ENCODE measurements at regions not wholly inside any gene's neighbourhood (a gene's known extent, or its start where the extent isn't known, plus 50 kb on each side); places are given as distances from the start of the nearest gene placed in this dataset.

GRCh38 chr1:29830916-29831315 lies 594.6 kb downstream of the PTPRU start:
- no peak for DNase-seq
- CTCF ChIA-PET = no interaction called here
- no peaks in the 10 kb centered on the region for H3K27me3 Mint-ChIP-seq

GRCh38 chr1:29830383-29830782 lies 594.1 kb downstream of the PTPRU start:
- no peaks in the 10 kb centered on the region for H3K4me1 Mint-ChIP-seq
- no peaks in the 10 kb centered on the region for H3K27me3 Mint-ChIP-seq
- H3K9me3 Mint-ChIP-seq = no peaks in the 10 kb centered on the region
- no peak overlapping the region for H3K4me3 Mint-ChIP-seq
- no peak overlapping the region for H3K27ac Mint-ChIP-seq
- H3K36me3 Mint-ChIP-seq (ENCODE audit: low read depth) = no peaks in the 10 kb centered on the region
- CTCF ChIA-PET = no interaction called here
- peak; percentile 7 for DNase-seq
- POLR2A ChIA-PET = no interaction called here

More at GRCh38 chr1:29830916-29831315, 594.6 kb downstream of the PTPRU start:
- H3K4me1 Mint-ChIP-seq = no peaks in the 10 kb centered on the region
- no peak overlapping the region for H3K27ac Mint-ChIP-seq
- POLR2A ChIA-PET = no interaction called here
- H3K36me3 Mint-ChIP-seq (ENCODE audit: low read depth) = no peaks in the 10 kb centered on the region
- H3K4me3 Mint-ChIP-seq = no peak overlapping the region
- no peaks in the 10 kb centered on the region for H3K9me3 Mint-ChIP-seq

- DNase-seq = peak; percentile 12
- Mint-ChIP-seq H3K27me3 (no peaks in the 10 kb centered on the region), H3K4me3 (no peak overlapping the region), H3K9me3 (no peaks in the 10 kb centered on the region), H3K27ac (no peak overlapping the region), H3K36me3 (ENCODE audit: low read depth) (no peaks in the 10 kb centered on the region), H3K4me1 (no peaks in the 10 kb centered on the region)
- ChIA-PET POLR2A (no interaction called here), CTCF (no interaction called here)
These were observed 593.4 kb downstream of the PTPRU start for GRCh38 chr1:29829448-29830344.

GRCh38 chr1:29828526-29829447 lies 592.5 kb downstream of the PTPRU start:
- POLR2A ChIA-PET = no interaction called here
- Mint-ChIP-seq H3K4me3 (no peak overlapping the region), H3K9me3 (no peaks in the 10 kb centered on the region), H3K27ac (no peak overlapping the region), H3K4me1 (no peaks in the 10 kb centered on the region), H3K27me3 (no peaks in the 10 kb centered on the region), H3K36me3 (ENCODE audit: low read depth) (no peaks in the 10 kb centered on the region)
- CTCF ChIA-PET = no interaction called here
- peak; percentile 11 for DNase-seq

GRCh38 chr1:29827801-29828525 lies 591.6 kb downstream of the PTPRU start:
- H3K9me3 Mint-ChIP-seq = no peaks in the 10 kb centered on the region
- no peak overlapping the region for H3K27ac Mint-ChIP-seq
- DNase-seq = peak; percentile 6
- POLR2A ChIA-PET = no interaction called here
- CTCF ChIA-PET = no interaction called here
- no peaks in the 10 kb centered on the region for H3K4me1 Mint-ChIP-seq
- no peaks in the 10 kb centered on the region for H3K27me3 Mint-ChIP-seq
- no peaks in the 10 kb centered on the region for H3K36me3 Mint-ChIP-seq (ENCODE audit: low read depth)
- H3K4me3 Mint-ChIP-seq = no peak overlapping the region

GRCh38 chr1:29827237-29827750 lies 591.0 kb downstream of the PTPRU start:
- Mint-ChIP-seq H3K9me3 (no peaks in the 10 kb centered on the region), H3K36me3 (ENCODE audit: low read depth) (no peaks in the 10 kb centered on the region), H3K27me3 (no peaks in the 10 kb centered on the region), H3K4me3 (no peak overlapping the region), H3K27ac (no peak overlapping the region), H3K4me1 (no peaks in the 10 kb centered on the region)
- CTCF ChIA-PET = no interaction called here
- POLR2A ChIA-PET = no interaction called here
- DNase-seq = no peak

GRCh38 chr1:29826646-29827045 lies 590.3 kb downstream of the PTPRU start:
- DNase-seq = peak; percentile 1
- CTCF ChIA-PET = no interaction called here
- Mint-ChIP-seq H3K4me1 (no peaks in the 10 kb centered on the region), H3K9me3 (no peaks in the 10 kb centered on the region), H3K4me3 (no peak overlapping the region), H3K27me3 (no peaks in the 10 kb centered on the region), H3K36me3 (ENCODE audit: low read depth) (no peaks in the 10 kb centered on the region), H3K27ac (no peak overlapping the region)
- POLR2A ChIA-PET = no interaction called here

GRCh38 chr1:29825941-29826415 lies 589.7 kb downstream of the PTPRU start:
- Mint-ChIP-seq H3K36me3 (ENCODE audit: low read depth) (no peaks in the 10 kb centered on the region), H3K9me3 (no peaks in the 10 kb centered on the region), H3K27ac (no peak overlapping the region), H3K27me3 (peaks cover 4% of the 10 kb centered on the region), H3K4me1 (no peaks in the 10 kb centered on the region), H3K4me3 (no peak overlapping the region)
- POLR2A ChIA-PET = no interaction called here
- DNase-seq = peak; percentile 3
- CTCF ChIA-PET = no interaction called here

GRCh38 chr1:29825274-29825940 lies 589.1 kb downstream of the PTPRU start:
- peaks cover 9% of the 10 kb centered on the region for H3K27me3 Mint-ChIP-seq
- H3K27ac Mint-ChIP-seq = no peak overlapping the region
- H3K4me1 Mint-ChIP-seq = no peaks in the 10 kb centered on the region
- ChIA-PET POLR2A (no interaction called here), CTCF (no interaction called here)
- no peaks in the 10 kb centered on the region for H3K9me3 Mint-ChIP-seq
- DNase-seq = peak; percentile 5
- no peak overlapping the region for H3K4me3 Mint-ChIP-seq
- H3K36me3 Mint-ChIP-seq (ENCODE audit: low read depth) = no peaks in the 10 kb centered on the region

- H3K36me3 Mint-ChIP-seq (ENCODE audit: low read depth) = no peaks in the 10 kb centered on the region
These were observed 588.4 kb downstream of the PTPRU start for GRCh38 chr1:29824511-29825273.

GRCh38 chr1:29824025-29824424 lies 587.7 kb downstream of the PTPRU start:
- no peaks in the 10 kb centered on the region for H3K9me3 Mint-ChIP-seq
- CTCF ChIA-PET = no interaction called here
- H3K27ac Mint-ChIP-seq = no peak overlapping the region
- no peaks in the 10 kb centered on the region for H3K36me3 Mint-ChIP-seq (ENCODE audit: low read depth)
- POLR2A ChIA-PET = no interaction called here
- peaks cover 15% of the 10 kb centered on the region for H3K27me3 Mint-ChIP-seq
- no peaks in the 10 kb centered on the region for H3K4me1 Mint-ChIP-seq
- no peak overlapping the region for H3K4me3 Mint-ChIP-seq
- DNase-seq = peak; percentile 7

More at GRCh38 chr1:29824511-29825273, 588.4 kb downstream of the PTPRU start:
- CTCF ChIA-PET = no interaction called here
- no peak overlapping the region for H3K4me3 Mint-ChIP-seq
- POLR2A ChIA-PET = no interaction called here
- H3K9me3 Mint-ChIP-seq = no peaks in the 10 kb centered on the region
- no peaks in the 10 kb centered on the region for H3K4me1 Mint-ChIP-seq
- peak; percentile 7 for DNase-seq
- H3K27ac Mint-ChIP-seq = no peak overlapping the region
- peaks cover 13% of the 10 kb centered on the region for H3K27me3 Mint-ChIP-seq

- no peaks in the 10 kb centered on the region for H3K36me3 Mint-ChIP-seq (ENCODE audit: low read depth)
- peaks cover 16% of the 10 kb centered on the region for H3K27me3 Mint-ChIP-seq
- POLR2A ChIA-PET = no interaction called here
- peak; percentile 10 for DNase-seq
- CTCF ChIA-PET = no interaction called here
- no peak overlapping the region for H3K27ac Mint-ChIP-seq
- no peaks in the 10 kb centered on the region for H3K9me3 Mint-ChIP-seq
- no peaks in the 10 kb centered on the region for H3K4me1 Mint-ChIP-seq
- no peak overlapping the region for H3K4me3 Mint-ChIP-seq
These were observed 587.2 kb downstream of the PTPRU start for GRCh38 chr1:29823561-29823960.
